Heart left ventricle (tissue), 16 donors: ENCODE measurements at regions not wholly inside any gene's neighbourhood (a gene's known extent, or its start where the extent isn't known, plus 50 kb on each side); places are given as distances from the start of the nearest gene placed in this dataset.

Source experiments
- ATAC-seq, 4 donors: fragments of 200-7000 bp; cut with Tn5 transposase; one replicate each; pipeline ENCODE4 v1.9.1; 2020 to 2022; ENCODE audit warnings: moderate library complexity in 4 of 4, mild to moderate bottlenecking in 3 of 4, moderate number of reproducible peaks in 1 of 4
- DNase-seq, 5 donors: peaks; one replicate each; pipeline ENCODE4 v3.0.0-alpha.2; 2020
- H3K27ac ChIP-seq, 12 donors: fragments of 200-600 bp; sonication (generic) in 4 of 12; one replicate each; pipeline versions ENCODE4 v1.5.0 to v1.8.0; 2016 to 2022; ENCODE audit warnings: mild to moderate bottlenecking in 2 of 12
- H3K27me3 ChIP-seq, 9 donors: fragments of 200-600 bp; sonication (generic) in 2 of 9; one replicate each; pipeline versions ENCODE4 v1.5.1 to v1.8.0; 2016 to 2022; ENCODE audit warnings: mild to moderate bottlenecking in 3 of 9
- H3K36me3 ChIP-seq, 9 donors: fragments of 200-600 bp; sonication (generic) in 2 of 9; one replicate each; pipeline versions ENCODE4 v1.5.0 to v1.8.0; 2018 to 2022; ENCODE audit warnings: mild to moderate bottlenecking in 2 of 9
- H3K4me1 ChIP-seq, 12 donors: fragments of 200-600 bp; sonication (generic) in 4 of 12; one replicate each; pipeline versions ENCODE4 v1.5.0 to v1.8.0; 2016 to 2022; ENCODE audit warnings: mild to moderate bottlenecking in 3 of 12
- H3K4me3 ChIP-seq, 12 donors: fragments of 200-600 bp; sonication (generic) in 4 of 12; one replicate each; pipeline versions ENCODE4 v1.5.0 to v1.8.0; 2017 to 2022; ENCODE audit warnings: mild to moderate bottlenecking in 9 of 12, moderate library complexity in 4 of 12
- H3K9me3 ChIP-seq, 12 donors: fragments of 200-600 bp; sonication (generic) in 4 of 12; one replicate each; pipeline versions ENCODE4 v1.5.0 to v1.8.0; 2016 to 2022; ENCODE audit warnings: mild to moderate bottlenecking in 1 of 12
- CTCF ChIP-seq, 12 donors: fragments of 200-600 bp; sonication (generic) in 4 of 12; IDR thresholded peaks; one replicate each; pipeline versions ENCODE4 v1.5.0 to v1.8.0; 2018 to 2022; ENCODE audit warnings: antibody characterized with exemption in 12 of 12, mild to moderate bottlenecking in 5 of 12
- POLR2A ChIP-seq, 2 donors: fragments of 450-650 bp; IDR thresholded peaks; one replicate each; pipeline ENCODE4 v1.6.1; 2017; ENCODE audit warnings: antibody characterized with exemption in 2 of 2, mild to moderate bottlenecking in 2 of 2, moderate library complexity in 2 of 2
- WGBS, 4 donors: extraction: QIAGEN DNeasy Blood & Tissue Kit in 2 of 4; methylation state at CpG; one replicate each; pipeline versions ENCODE4 v1.1.5 to v1.1.7; 2013 to 2018; 5-methylcytosine and 5-hydroxymethylcytosine counted together
- intact Hi-C, 10 donors: fragments of 100-400 bp; cut with DNase I; formaldehyde crosslinking; loops; one replicate each; pipeline versions ENCODE4 v1.11.1 to v1.14.2; 2022
- donor health status: ischemic (EF 13 %, LVEDD 7.1; RV severe dilation, severe dysfunction).
- donor health status: healthy with polysubstance abuse.
- donor health status: DM: no; HTN: yes; CAD: no.
- donor health status: DM: no; HTN: no; CAD: no.
- donor health status: ischemic (EF 25% LVEDD 6.9; RV normal size, moderate dysfunction).
- donor health status: ischemic (EF 25% LVEDD 5.7; RV mildly dilated, moderate dysfunction).
- donor health status: healthy.
- donor health status: DM: yes; HTN: yes; CAD: no.
- donor health status: ischemic (EF 35%, LVEDD 5.7; RV mildly dilated, moderate dysfunction).
- donor health status: nonischemic (EF 11% LVEDD 7.7; RV severe dilation, severe dysfunction).
- donor health status: DM: yes; HTN: yes; CAD: no.
- donor health status: PGD.
- donor health status: ischemic (EF 29% LVEDD 5.4; RV normal size, mild dysfunction).
- donor health status: nonischemic (EF 23%, LVEDD 6.1; RV moderate dilation, normal function).

- no peak for ATAC-seq
- TF ChIP-seq POLR2A (IDR thresholded peaks at IDR 0.05) (no peak), CTCF (IDR thresholded peaks at IDR 0.05) (no peak)
Observed at GRCh38 chr6:79788756-79789155, 157.6 kb downstream of the SH3BGRL2 start.

GRCh38 chr6:79787626-79788025, 156.5 kb downstream of the SH3BGRL2 start:
- Histone ChIP-seq H3K4me3 (no peak overlapping the region), H3K27ac (no peak overlapping the region), H3K27me3 (no peaks in the 10 kb centered on the region), H3K9me3 (no peaks in the 10 kb centered on the region), H3K36me3 (no peaks in the 10 kb centered on the region), H3K4me1 (no peaks in the 10 kb centered on the region)
- 77 to 90% (median 87%) methylated on average over 3 of the region's 3 CpGs for WGBS, 4 donors
- intact Hi-C loops: loop anchor here in 1 of 10 donors (10.0 kb wide), 1 partner anchor 77 kb away; no protein-coding TSS in a partner anchor
- DNase-seq (no peak), ATAC-seq (no peak)
- TF ChIP-seq POLR2A (IDR thresholded peaks at IDR 0.05) (no peak), CTCF (IDR thresholded peaks at IDR 0.05) (no peak)

More at GRCh38 chr6:79788756-79789155, 157.6 kb downstream of the SH3BGRL2 start:
- no peaks in the 10 kb centered on the region for H3K36me3 ChIP-seq
- 33 to 51% (median 41%) methylated on average over 1 of the region's 1 CpG for WGBS, 4 donors
- no peaks in the 10 kb centered on the region for H3K9me3 ChIP-seq
- no peaks in the 10 kb centered on the region for H3K4me1 ChIP-seq
- H3K27ac ChIP-seq: no peak overlapping the region
- no peak overlapping the region for H3K4me3 ChIP-seq
- intact Hi-C loops: loop anchor here in 1 of 10 donors (10.0 kb wide), 1 partner anchor 76 kb away; no protein-coding TSS in a partner anchor
- H3K27me3 ChIP-seq: no peaks in the 10 kb centered on the region
- DNase-seq: no peak

- WGBS, 4 donors: 61 to 67% (median 66%) methylated on average over 3 of the region's 3 CpGs
Observed at GRCh38 chr6:79784395-79784753, 153.2 kb downstream of the SH3BGRL2 start.

More at GRCh38 chr6:79784395-79784753, 153.2 kb downstream of the SH3BGRL2 start:
- Histone ChIP-seq H3K36me3 (no peaks in the 10 kb centered on the region), H3K27me3 (no peaks in the 10 kb centered on the region), H3K27ac (no peak overlapping the region), H3K9me3 (no peaks in the 10 kb centered on the region), H3K4me3 (no peak overlapping the region), H3K4me1 (no peaks in the 10 kb centered on the region)
- ATAC-seq (no peak), DNase-seq (no peak)
- intact Hi-C loops: loop anchor here in 1 of 10 donors (10.0 kb wide), 1 partner anchor 80 kb away; no protein-coding TSS in a partner anchor
- no peak for TF ChIP-seq CTCF (IDR thresholded peaks at IDR 0.05)
- TF ChIP-seq POLR2A (IDR thresholded peaks at IDR 0.05): no peak
